GM19025 (cell line): ENCODE measurements at regions not wholly inside any gene's neighbourhood (a gene's known extent, or its start where the extent isn't known, plus 50 kb on each side); places are given as distances from the start of the nearest gene placed in this dataset.
"Not testable (repeated sequence)": the region's sequence is repeated elsewhere in the genome, so short reads cannot be mapped to it uniquely, and the experiment has no call there.

Experiments
- ATAC-seq: cut with Tn5 transposase; IDR thresholded peaks from one replicate; pipeline ENCODE4 v1.9.1; 2021; ENCODE audit warnings: mild to moderate bottlenecking, low read depth, moderate library complexity; ENCODE audit not compliant: unreplicated experiment

DNA sequence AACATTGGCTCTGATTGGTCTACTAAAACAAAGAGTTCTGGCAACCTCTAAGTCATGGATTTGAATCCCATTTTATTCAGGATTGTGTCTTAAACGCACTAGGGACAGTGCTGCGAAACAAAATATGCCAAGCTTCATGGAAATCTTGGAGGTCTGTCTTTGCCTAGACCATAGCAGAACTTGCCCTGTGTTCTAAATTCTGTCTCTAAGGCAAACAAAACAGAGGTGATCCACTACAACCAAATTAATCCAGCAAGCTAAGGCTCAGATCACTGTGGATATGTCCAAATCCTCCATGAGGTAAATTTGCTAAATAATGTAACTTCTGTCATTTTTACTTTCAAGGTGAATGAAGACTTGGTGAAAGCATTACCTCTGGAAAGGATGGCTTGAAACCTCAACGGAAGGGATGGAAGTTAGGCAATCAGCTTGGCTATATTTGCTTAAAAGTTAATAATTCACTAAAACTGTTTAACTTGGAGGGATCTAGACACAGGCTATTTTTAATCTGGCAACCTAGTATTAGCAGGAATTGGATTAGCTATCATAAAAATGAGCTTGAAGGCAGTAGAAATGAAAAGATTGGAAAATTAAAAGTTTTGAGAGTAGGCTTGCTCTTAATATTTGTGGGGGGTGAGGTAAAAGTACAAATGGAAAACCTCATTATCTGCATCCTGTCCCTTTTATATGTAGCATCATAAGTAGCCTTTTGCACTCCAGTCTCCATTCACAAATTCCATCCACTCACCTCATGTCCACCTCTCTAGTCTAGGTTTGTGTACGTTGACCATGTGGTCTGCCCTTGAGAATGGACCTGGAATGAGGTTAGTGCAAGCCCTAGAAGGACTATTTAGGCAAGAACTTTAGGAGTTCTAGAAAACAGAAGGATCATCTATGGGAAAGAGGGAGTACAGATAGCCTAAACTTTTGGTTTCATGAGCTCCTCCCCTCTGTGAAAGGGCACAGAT lies 176.2 kb downstream of the SMC2 start:
- ATAC-seq, result no peak

DNA sequence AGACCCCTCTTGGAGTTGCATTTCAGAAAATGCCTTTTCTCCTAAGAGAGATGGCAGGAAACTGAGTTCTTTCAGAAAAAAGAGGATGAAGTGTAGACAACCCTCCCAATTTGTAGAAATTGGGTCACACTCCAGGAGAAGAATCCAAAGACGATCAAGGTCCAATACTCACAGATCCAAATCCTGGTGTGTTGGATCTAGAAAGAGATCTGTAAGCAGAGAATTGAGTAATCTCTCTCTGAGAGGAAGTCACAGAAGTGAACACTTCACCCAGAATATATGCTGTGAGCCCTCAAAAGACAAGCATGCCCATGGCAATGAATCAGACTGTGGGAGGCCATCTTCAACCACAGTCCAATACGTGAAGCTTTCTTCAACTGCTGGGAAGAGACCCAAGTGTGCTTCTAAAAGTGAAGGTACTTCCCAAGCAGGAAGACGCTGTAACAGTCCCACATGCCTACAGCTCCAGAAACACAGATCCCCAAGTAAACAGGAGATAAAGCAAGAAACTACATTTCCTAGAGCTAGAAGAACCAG lies 182.7 kb downstream of the SMC2 start:
- no peak for ATAC-seq

DNA sequence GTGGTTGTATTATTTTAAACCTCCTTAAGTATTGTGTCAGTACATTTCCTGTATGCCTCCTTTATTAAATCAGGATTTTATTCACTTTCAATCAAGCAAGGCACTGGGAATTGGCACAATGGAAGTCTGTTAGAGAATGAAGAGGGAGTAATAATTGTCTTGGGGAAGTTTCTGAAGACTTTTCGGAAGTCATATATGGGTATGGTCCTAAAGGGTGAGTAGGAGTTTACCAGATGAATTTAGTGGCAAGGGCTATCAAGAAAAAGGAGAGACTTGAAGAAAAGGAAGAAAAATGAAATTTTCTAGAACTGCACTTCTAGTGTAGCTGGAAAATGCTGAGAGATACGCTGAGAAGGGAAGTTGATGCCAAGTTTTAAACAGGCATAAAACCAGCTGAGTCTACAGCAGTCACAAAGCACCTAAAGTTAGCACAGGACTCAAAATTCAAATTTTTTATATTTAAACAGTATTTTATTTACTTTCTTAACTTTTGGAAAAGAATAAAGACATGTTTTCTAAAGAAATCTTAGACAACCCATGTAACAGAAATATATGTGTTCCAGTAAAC lies 184.9 kb downstream of the SMC2 start:
- ATAC-seq, result no peak

GRCh38 chr9:104279535-104280177 lies 185.5 kb downstream of the SMC2 start:
- ATAC-seq, result no peak

DNA sequence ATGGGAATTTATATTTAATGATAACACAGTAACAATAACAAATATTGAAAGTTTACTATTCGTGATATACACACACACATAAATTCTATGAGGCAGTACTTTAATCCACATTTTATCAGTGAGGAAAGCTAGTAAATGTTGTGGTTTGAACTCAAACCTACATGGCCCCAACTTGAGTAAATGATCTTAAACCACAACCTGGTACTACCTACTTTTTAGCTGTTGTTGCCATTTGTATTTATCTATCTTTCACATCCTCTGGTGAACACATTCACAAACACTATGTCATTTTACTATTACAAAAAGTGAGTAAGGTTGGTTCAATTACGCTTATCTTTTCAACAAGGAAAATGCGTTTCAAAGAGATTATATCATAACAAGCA lies 186.1 kb downstream of the SMC2 start:
- ATAC-seq, result no peak

GRCh38 chr9:104280711-104281110 lies 186.6 kb downstream of the SMC2 start:
- ATAC-seq, result no peak

GRCh38 chr9:104286187-104286586 lies 192.1 kb downstream of the SMC2 start:
- ATAC-seq, result no peak

DNA sequence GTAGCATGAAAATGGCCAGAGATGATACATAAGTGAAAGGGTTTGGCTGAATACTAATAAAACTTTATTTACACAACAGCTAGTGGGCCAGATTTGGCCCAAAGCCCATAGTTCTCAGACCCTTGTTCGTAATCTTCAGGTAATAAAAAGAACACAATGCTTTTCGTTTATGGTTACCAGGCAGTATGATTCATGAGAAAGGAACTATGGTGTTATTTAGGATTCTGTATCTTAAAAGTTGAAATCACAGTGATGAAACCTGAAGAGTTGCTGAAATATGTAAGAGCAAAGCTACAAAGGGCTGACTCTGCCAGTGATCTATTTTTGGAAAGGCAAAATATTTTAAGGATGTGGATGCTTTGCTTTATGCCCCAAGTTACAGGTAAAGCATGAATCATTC lies 192.7 kb downstream of the SMC2 start:
- ATAC-seq, result no peak

- ATAC-seq, result no peak
These were observed 193.3 kb downstream of the SMC2 start for GRCh38 chr9:104287253-104287878.

DNA sequence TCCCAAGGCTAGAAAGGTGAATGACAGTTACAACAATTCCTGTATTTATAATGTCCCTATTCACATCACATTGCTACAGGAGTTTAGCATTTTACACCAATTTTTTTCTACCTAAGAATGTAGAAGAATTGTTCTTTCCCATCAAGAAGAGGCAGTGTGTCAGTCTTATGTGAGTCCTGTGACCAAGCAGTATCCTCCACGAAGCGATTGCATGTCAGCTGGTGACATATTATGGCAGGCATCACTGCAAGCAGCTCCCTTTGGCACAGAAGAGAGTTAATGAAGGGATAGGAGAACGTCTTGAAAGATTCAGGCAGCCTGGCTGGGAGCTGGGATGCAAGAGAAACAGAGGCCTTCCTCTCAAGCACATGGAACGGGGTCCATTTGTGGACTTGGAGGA lies 199.8 kb downstream of the SMC2 start:
- ATAC-seq, result no peak

DNA sequence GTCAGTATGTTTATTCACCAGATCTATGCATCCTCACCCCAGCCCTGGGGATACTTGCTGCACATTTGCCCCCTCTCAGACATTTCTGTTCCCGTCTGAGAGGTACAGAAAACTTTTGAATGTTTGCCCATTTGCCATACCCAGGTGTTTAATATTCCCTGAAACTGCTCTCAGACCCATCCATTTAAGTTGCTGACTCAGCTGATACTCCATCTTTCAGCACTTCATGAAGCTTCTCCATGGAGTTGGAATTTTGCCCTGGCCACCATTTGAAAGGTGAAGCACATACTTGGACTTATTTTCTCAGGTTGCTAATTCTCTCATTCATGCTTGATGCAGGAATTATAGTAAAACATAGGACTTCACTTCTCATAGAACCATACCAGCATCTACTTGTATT lies 203.9 kb upstream of the OR13F1 start:
- ATAC-seq, result no peak

DNA sequence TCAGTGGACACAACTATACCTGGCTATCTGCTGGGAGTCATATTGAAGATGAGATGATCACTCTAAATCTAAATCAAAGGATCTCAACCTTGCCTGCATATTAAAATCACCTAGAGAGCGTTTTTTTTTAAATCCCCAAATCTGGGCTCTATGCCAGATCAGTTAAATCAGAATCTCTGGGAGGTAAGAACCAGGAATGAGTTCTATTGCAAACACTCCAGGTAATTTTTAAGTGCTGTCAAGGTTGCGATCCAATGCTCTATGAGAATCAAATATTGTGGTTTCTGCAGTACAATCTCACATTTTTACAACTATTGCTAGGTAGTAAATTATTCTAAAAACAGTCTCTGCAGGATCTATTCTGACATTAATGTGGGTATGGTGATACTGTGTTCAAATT lies 202.3 kb upstream of the OR13F1 start:
- ATAC-seq, result no peak

- ATAC-seq, result no peak
These were observed 201.3 kb upstream of the OR13F1 start for GRCh38 chr9:104302775-104303174.

- no peak for ATAC-seq
These were observed 199.1 kb upstream of the OR13F1 start for GRCh38 chr9:104304925-104305324.

GRCh38 chr9:104313396-104314110 lies 190.5 kb upstream of the OR13F1 start:
- no peak for ATAC-seq

DNA sequence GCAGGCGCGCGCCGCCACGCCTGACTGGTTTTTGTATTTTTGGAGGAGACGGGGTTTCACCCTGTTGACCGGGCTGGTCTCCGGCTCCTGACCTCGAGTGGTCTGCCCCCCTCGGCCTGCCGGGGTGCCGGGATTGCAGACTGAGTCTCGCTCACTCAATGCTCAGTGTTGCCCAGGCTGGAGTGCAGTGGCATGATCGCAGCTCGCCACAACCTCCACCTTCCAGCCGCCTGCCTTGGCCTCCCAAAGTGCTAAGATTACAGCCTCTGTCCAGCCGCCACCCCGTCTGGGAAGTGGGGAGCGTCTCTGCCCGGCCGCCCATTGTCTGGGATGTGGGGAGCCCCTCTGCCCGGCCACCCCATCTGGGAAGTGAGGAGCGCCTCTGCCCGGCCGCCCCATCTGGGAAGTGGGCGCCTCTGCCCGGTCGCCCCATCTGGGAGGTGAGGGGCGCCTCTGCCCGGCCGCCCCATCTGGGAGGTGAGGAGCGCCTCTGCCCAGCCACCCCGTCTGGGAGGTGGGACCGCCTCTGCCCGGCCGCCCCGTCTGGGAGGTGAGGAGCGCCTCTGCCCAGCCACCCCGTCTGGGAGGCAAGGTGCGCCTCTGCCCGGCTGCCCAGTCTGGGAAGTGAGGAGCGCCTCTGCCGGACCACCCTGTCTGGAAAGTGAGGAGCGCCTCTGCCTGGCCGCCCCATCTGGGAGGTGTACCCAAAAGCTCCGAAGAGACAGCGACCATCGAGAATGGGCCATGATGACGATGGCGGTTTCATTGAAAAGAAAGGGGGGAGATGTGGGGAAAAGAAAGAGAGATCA lies 187.7 kb upstream of the OR13F1 start:
- not testable (repeated sequence) for ATAC-seq

DNA sequence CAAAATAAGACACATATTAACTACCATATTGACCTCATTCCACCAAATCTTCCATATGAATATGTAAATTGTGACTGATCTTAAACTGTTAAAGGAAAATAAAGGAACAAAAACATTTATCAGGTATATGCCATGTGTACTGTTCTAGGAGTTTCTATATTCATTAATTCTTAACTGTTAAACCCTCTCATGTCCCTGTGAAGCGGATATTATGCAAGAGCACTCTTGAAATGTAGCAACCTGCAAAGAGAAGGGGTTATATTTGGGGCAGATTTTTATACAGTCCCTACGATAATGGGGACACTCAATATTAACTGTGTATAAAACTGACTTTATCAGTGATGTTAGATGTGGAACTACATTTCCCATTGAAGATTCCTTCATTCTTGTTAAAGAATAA lies 184.9 kb upstream of the OR13F1 start:
- no peak for ATAC-seq

DNA sequence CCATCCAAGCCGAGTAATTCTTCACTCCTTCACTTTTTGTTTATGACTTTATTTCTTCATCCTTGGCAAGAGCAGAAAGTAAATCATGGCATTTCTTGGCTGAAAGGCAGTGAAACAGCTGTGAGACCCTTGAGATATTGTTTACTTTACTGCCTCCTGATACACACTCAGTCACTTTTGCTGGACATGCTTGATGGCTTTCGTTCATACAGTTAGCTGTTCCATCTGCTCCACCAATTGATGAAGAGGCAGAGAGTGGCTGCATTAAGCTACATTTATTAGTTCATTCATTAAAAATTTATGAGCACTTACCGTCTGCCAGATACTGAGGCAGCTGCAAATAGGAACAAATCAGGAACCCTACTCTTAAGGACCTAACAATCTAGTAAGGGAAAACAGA lies 184.4 kb upstream of the OR13F1 start:
- ATAC-seq, result no peak

- ATAC-seq, result no peak
These were observed 181.5 kb upstream of the OR13F1 start for GRCh38 chr9:104322596-104322995.
